ENCODE measurements at regions not wholly inside any gene's neighbourhood (a gene's known extent, or its start where the extent isn't known, plus 50 kb on each side); places are given as distances from the start of the nearest gene placed in this dataset.

DNA sequence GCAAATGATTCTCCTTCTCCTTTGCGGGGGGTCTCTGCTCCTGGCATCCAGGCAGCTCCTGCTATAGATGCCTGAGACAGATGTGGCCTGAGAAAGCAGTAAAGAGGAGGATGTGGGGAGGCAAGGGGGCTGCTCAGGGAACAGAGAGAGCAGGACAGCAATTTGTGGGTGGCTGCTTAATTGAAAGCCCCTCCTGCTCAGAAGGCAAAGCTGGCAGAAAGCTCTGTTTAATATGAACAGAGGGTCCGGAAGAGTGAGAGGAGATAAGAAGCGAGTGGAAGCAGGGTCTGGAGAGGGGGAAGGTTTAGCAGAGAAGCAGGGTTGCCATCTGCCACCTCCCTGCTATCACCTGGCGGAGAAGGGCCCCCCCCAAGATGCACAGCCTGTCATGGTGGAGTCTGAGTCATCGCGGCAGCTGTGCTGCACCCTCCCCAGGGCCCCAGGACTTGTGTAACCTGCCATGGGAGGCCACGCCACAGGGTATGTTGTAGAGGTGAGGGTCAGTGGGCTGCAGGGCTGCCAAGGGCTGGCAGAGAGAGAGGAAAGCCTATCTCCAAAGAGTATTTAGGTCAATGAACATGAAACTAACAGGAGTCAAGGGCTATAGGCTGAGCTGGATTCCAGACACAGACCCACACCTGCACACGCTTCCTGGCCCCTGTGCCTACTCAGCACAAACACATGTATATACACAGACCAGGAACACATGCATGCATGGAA lies 1109.8 kb upstream of the AUTS2 start:
- TF ChIP-seq FOXP2 (optimal IDR thresholded peaks at IDR 0.05; ENCODE audit: borderline replicate concordance, extremely low read depth, extremely low read length, insufficient read depth) (no peak), REST (IDR thresholded peaks at IDR 0.05; ENCODE audit: insufficient read depth in 1 of 2, low read depth in 2 of 2, low read length in 2 of 2) (no peak), SIN3A (IDR thresholded peaks at IDR 0.05; ENCODE audit: borderline replicate concordance, insufficient read depth, low read length) (no peak), POLR2AphosphoS5 (IDR thresholded peaks at IDR 0.05; ENCODE audit: low read depth, low read length) (no peak), TAF1 (IDR thresholded peaks at IDR 0.05; ENCODE audit: borderline replicate concordance, insufficient read depth, low read length) (no peak)

- TF ChIP-seq POLR2AphosphoS5 (IDR thresholded peaks at IDR 0.05; ENCODE audit: low read depth, low read length) (no peak), REST (IDR thresholded peaks at IDR 0.05; ENCODE audit: insufficient read depth in 1 of 2, low read depth in 2 of 2, low read length in 2 of 2) (no peak), SIN3A (IDR thresholded peaks at IDR 0.05; ENCODE audit: borderline replicate concordance, insufficient read depth, low read length) (no peak), FOXP2 (optimal IDR thresholded peaks at IDR 0.05; ENCODE audit: borderline replicate concordance, extremely low read depth, extremely low read length, insufficient read depth) (no peak), TAF1 (IDR thresholded peaks at IDR 0.05; ENCODE audit: borderline replicate concordance, insufficient read depth, low read length) (no peak)
Measured at GRCh38 chr7:68491523-68492358, 1106.5 kb upstream of the AUTS2 start.

DNA sequence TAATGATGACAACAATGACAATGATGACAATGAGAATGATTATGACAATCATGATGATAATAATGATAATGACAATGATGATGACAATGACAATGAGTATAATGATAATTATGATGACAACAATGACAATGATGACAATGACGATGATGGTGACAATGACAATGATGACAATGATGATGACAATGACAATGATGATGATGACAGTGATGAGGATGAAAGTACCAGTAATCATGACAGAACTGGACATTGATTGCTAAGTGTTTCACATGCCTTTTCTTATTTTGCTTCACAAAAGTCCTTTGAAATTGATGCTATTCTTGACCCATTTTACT lies 1106.0 kb upstream of the AUTS2 start:
- no peak for TF ChIP-seq POLR2AphosphoS5 (IDR thresholded peaks at IDR 0.05; ENCODE audit: low read depth, low read length)
- no peak for TF ChIP-seq SIN3A (IDR thresholded peaks at IDR 0.05; ENCODE audit: borderline replicate concordance, insufficient read depth, low read length)
- TF ChIP-seq FOXP2 (optimal IDR thresholded peaks at IDR 0.05; ENCODE audit: borderline replicate concordance, extremely low read depth, extremely low read length, insufficient read depth), result no peak
- TF ChIP-seq REST (IDR thresholded peaks at IDR 0.05; ENCODE audit: insufficient read depth in 1 of 2, low read depth in 2 of 2, low read length in 2 of 2), result no peak
- no peak for TF ChIP-seq TAF1 (IDR thresholded peaks at IDR 0.05; ENCODE audit: borderline replicate concordance, insufficient read depth, low read length)

- TF ChIP-seq SIN3A (IDR thresholded peaks at IDR 0.05; ENCODE audit: borderline replicate concordance, insufficient read depth, low read length) (no peak), FOXP2 (optimal IDR thresholded peaks at IDR 0.05; ENCODE audit: borderline replicate concordance, extremely low read depth, extremely low read length, insufficient read depth) (no peak), POLR2AphosphoS5 (IDR thresholded peaks at IDR 0.05; ENCODE audit: low read depth, low read length) (no peak), REST (IDR thresholded peaks at IDR 0.05; ENCODE audit: insufficient read depth in 1 of 2, low read depth in 2 of 2, low read length in 2 of 2) (no peak), TAF1 (IDR thresholded peaks at IDR 0.05; ENCODE audit: borderline replicate concordance, insufficient read depth, low read length) (no peak)
Measured at GRCh38 chr7:68503400-68503799, 1094.9 kb upstream of the AUTS2 start.

All from PFSK-1 (cell line).